HG02763 (cell line): ENCODE measurements at regions not wholly inside any gene's neighbourhood (a gene's known extent, or its start where the extent isn't known, plus 50 kb on each side); places are given as distances from the start of the nearest gene placed in this dataset.
A peak's percentile ranks its signal among the peaks of the same experiment; 100 is the strongest.
"Not testable (repeated sequence)": the region's sequence is repeated elsewhere in the genome, so short reads cannot be mapped to it uniquely, and the experiment has no call there.

ENCODE experiments used
- ATAC-seq: cut with Tn5 transposase; IDR thresholded peaks from one replicate; pipeline ENCODE4 v1.9.1; 2021; ENCODE audit warnings: mild to moderate bottlenecking, moderate library complexity; ENCODE audit not compliant: unreplicated experiment

GRCh38 chr10:21366108-21366507 is 159.4 kb downstream of the SKIDA1 start:
- not testable (repeated sequence) for ATAC-seq

- no peak for ATAC-seq
Measured at GRCh38 chr10:21364196-21365114, 161.0 kb downstream of the SKIDA1 start.

- no peak for ATAC-seq
Measured at GRCh38 chr10:21363731-21364104, 161.8 kb downstream of the SKIDA1 start.

GRCh38 chr10:21363092-21363730 is 162.3 kb downstream of the SKIDA1 start:
- ATAC-seq, result no peak

- ATAC-seq, result no peak
Measured at GRCh38 chr10:21359202-21359601, 166.3 kb downstream of the SKIDA1 start.

GRCh38 chr10:21355591-21356011 is 169.9 kb downstream of the SKIDA1 start:
- ATAC-seq, result no peak

GRCh38 chr10:21352886-21353285 is 172.6 kb downstream of the SKIDA1 start:
- ATAC-seq, result peak; percentile 61

- not testable (repeated sequence) for ATAC-seq
Measured at GRCh38 chr10:21351594-21351993, 173.9 kb downstream of the SKIDA1 start.

- no peak for ATAC-seq
Measured at GRCh38 chr10:21349912-21350286, 175.6 kb downstream of the SKIDA1 start.

- ATAC-seq, result no peak
Measured at GRCh38 chr10:21347785-21348170, 177.7 kb downstream of the SKIDA1 start.

- ATAC-seq, result no peak
Measured at GRCh38 chr10:21347043-21347784, 178.3 kb downstream of the SKIDA1 start.

GRCh38 chr10:21343087-21343486 is 182.4 kb downstream of the SKIDA1 start:
- ATAC-seq, result no peak

GRCh38 chr10:21342499-21342898 is 183.0 kb downstream of the SKIDA1 start:
- ATAC-seq, result not testable (repeated sequence)

GRCh38 chr10:21340331-21340730 is 185.2 kb downstream of the SKIDA1 start:
- no peak for ATAC-seq

GRCh38 chr10:21337171-21337792 is 188.2 kb downstream of the SKIDA1 start:
- no peak for ATAC-seq

- ATAC-seq, result no peak
Measured at GRCh38 chr10:21336476-21337170, 188.9 kb downstream of the SKIDA1 start.

GRCh38 chr10:21334891-21335696 is 190.4 kb downstream of the SKIDA1 start:
- ATAC-seq, result no peak

- no peak for ATAC-seq
Measured at GRCh38 chr10:21330628-21331020, 194.9 kb downstream of the SKIDA1 start.

- ATAC-seq, result no peak
Measured at GRCh38 chr10:21329995-21330627, 195.4 kb downstream of the SKIDA1 start.
